22Rv1 (cell line): ENCODE measurements at regions not wholly inside any gene's neighbourhood (a gene's known extent, or its start where the extent isn't known, plus 50 kb on each side); places are given as distances from the start of the nearest gene placed in this dataset.

Source experiments
- H3K27ac ChIP-seq: fragments of 450-650 bp; 2 replicates; pipeline ENCODE4 v1.5.1; 2017
- ZFX ChIP-seq: fragments of 450-650 bp; IDR thresholded peaks from 2 replicates; pipeline ENCODE4 v1.6.1; 2017; ENCODE audit warnings: antibody characterized with exemption, borderline replicate concordance
- TF ChIP-seq, protein P1 (sequence below): fragments of 450-650 bp; IDR thresholded peaks from 2 replicates; pipeline ENCODE4 v1.5.1; 2017; ENCODE audit warnings: mild to moderate bottlenecking

DNA sequence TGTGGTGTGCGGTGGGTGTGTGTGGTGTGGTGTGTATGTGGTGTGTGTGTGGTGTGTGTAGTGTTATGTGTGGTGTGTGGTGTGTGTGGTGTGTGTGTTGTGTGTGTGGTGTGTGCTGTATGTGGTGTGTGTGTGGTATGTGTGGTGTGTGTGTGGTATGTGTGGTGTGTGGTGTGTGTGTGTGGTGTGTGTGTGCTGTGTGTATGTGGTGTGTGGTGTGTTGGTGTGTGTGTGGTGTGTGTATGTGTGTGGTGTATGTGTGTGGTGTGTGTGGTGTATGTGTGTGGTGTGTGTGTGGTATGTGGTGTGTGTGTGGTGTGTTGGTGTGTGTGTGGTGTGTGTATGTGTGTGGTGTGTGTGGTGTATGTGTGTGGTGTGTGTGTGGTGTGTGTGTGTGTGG, 144.3 kb downstream of the HSD17B3 start:
- H3K27ac ChIP-seq: no peak overlapping the region
- TF ChIP-seq, protein P1, sequence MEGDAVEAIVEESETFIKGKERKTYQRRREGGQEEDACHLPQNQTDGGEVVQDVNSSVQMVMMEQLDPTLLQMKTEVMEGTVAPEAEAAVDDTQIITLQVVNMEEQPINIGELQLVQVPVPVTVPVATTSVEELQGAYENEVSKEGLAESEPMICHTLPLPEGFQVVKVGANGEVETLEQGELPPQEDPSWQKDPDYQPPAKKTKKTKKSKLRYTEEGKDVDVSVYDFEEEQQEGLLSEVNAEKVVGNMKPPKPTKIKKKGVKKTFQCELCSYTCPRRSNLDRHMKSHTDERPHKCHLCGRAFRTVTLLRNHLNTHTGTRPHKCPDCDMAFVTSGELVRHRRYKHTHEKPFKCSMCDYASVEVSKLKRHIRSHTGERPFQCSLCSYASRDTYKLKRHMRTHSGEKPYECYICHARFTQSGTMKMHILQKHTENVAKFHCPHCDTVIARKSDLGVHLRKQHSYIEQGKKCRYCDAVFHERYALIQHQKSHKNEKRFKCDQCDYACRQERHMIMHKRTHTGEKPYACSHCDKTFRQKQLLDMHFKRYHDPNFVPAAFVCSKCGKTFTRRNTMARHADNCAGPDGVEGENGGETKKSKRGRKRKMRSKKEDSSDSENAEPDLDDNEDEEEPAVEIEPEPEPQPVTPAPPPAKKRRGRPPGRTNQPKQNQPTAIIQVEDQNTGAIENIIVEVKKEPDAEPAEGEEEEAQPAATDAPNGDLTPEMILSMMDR: no peak
- TF ChIP-seq ZFX: no peak

DNA sequence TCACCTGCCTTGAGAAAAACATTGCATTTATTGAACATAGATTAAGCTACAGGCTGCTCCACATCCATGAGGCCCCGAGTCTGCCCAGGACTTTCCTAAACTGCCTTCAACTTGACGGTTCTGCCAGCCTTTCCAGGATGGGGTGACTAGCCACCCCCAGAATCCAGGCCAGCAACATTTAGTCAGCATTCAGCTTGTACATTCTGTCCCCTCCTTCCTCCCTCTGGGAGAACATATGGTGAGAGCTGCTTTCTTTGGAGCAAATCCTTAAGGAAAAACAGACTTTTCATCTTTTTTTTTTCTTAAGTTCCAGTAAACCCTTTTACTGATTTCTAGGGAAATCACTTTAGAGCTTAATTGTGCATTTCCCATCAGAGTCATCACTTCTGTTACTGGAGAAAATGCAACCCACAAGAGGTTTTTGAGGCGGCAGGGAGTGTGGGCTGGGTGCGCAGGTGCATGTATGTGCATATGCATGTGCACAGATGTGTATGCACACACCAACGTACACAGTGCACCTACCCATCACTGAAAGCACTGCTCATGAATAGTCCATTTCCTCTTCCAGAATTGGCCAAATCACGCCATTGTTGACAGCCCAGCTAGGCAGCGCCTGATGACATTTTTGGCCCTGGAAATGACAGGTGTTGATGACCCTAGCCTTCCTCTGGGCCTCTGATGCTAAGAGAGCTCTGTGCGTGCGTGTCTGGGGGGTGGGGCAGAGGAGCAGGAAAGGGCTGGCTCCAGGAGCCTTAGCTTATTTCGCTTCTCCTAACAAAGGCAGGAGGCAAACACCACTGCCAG, 145.6 kb downstream of the HSD17B3 start:
- no peak overlapping the region for H3K27ac ChIP-seq
- TF ChIP-seq, protein P1: no peak
- TF ChIP-seq ZFX: no peak

DNA sequence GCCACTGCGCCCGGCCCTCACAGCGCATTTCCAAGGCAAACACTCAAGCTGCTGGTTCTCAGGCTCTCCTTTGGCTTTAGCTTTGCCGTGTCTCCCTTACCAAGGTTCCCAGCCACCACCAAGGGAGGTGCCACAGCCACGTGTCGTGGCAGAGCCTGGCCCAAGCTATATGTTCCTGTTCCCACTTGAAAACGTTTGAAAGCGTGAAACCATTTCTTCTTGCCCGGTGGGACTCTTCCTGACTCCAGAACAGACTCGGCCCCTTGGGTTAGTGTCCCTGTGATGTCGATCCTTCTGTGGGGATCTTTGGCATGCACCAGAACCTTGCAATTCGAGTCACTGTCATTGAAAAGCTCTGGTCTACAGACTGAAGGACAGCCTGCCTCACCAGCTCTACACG, 147.9 kb downstream of the HSD17B3 start:
- TF ChIP-seq, protein P1: no peak
- H3K27ac ChIP-seq: no peak overlapping the region

DNA sequence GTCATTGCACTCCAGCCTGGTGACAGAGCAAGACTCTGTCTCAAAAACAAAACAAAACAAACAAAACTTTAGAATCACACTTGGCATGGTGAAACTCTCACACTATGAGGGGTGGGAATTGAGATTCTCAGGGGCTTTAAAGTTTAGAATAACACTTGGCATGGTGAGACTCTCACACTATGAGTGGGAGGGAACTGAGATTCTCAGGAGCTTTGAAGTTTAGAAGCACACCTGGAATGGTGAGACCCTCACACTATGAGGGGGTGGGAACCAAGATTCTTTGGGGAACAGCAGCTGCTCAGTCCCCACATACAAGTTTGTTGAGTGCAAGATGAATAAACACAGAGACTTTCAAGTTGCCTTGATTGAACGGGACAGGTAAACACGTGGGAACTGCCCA, 149.4 kb downstream of the HSD17B3 start:
- H3K27ac ChIP-seq: no peak overlapping the region
- TF ChIP-seq, protein P1: no peak
- no peak for TF ChIP-seq ZFX

DNA sequence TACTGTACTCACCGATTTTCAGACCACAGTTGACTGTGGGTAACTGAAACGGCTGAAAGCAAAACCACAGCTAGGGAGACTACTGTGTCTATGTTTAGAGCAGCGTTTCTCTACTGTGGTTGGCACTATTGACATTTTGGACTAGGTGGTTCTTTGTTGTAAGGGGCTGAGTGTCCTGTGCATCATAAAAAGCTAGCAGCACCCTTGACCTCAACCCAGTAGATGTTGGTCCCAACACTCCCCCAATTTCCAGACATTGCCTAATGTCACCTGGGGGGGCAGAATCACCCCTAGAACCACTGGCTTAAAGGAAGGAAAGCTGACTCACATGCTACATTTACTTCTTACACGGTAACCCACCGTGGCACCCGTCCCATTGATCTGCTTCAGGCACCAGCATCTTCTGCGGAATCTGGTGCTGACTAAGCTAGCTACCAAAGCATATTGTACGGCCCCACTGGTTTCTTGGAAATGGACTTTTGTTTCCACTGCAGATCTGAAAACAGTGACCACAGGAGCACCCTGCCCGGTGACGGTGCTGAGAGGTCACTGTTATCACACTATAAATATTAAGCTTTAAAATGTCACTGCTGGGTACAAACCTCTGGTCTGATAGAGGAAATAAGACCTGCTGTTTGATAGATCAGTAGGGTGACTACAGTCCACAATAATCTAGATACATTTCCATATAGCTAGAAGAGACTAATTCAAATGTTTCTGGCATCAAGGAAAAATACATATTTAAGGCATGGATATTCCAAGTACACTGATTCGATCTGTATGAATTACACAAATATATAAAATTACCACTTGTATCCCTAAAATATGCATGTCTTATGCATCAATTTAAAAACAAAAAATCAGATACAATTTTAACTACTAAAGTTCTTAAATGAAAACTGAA, 151.4 kb downstream of the HSD17B3 start:
- no peak for TF ChIP-seq ZFX
- TF ChIP-seq, protein P1: no peak
- no peak overlapping the region for H3K27ac ChIP-seq

DNA sequence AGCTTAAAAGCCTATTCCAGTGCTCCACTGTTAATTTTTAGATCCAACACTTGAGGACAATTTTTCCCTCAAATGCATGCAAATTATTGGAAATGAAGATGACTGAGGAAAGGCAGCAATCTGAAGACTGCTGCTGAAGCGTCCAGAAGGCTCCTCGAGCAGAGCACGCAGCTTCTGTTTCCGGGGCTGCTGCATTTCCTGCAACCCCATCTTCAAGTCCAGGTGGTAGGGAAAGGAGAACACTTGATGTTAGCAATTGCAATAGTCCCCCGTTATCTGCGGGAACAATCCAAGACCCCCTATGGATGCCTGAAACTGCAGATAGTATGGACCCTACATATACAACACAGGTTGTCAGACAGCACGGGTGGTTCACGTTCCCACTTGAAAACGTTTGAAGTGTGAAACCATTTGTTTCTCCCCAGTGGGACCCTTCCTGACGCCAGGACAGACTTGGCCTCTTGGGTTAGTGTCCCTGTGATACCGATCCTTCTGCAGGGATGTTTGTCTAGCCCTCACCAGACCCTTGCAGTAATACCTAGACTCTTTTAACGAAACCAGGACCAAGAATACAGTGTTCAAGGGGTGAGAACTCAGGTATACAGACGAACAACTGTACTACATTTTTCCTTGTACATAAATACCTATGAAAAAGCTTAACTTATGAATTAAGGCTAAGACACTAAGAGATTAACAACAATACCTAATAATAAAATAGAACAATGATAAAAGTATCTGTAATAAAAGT, 152.3 kb downstream of the HSD17B3 start:
- TF ChIP-seq ZFX: no peak
- TF ChIP-seq, protein P1: no peak
- H3K27ac ChIP-seq: no peak overlapping the region
